Osteocyte (in vitro differentiated cells): ENCODE measurements at regions not wholly inside any gene's neighbourhood (a gene's known extent, or its start where the extent isn't known, plus 50 kb on each side); places are given as distances from the start of the nearest gene placed in this dataset.

Experiments
- DNase-seq: peaks from one replicate; pipeline ENCODE4 v3.0.0; 2021; ENCODE audit warnings: mixed read lengths; ENCODE audit not compliant: unreplicated experiment; ENCODE audit errors: extremely low spot score
- H3K27ac Mint-ChIP-seq: one replicate; pipeline ENCODE4 v1.8.0; 2021; ENCODE audit warnings: mild to moderate bottlenecking, mixed read lengths; ENCODE audit not compliant: unreplicated experiment
- H3K27me3 Mint-ChIP-seq: one replicate; pipeline ENCODE4 v1.8.0; 2021; ENCODE audit warnings: mixed read lengths; ENCODE audit not compliant: unreplicated experiment
- H3K36me3 Mint-ChIP-seq: one replicate; pipeline ENCODE4 v1.8.0; 2021; ENCODE audit warnings: mixed read lengths; ENCODE audit not compliant: unreplicated experiment
- H3K4me1 Mint-ChIP-seq: one replicate; pipeline ENCODE4 v1.8.0; 2021; ENCODE audit warnings: mixed read lengths; ENCODE audit not compliant: unreplicated experiment
- H3K4me3 Mint-ChIP-seq: one replicate; pipeline ENCODE4 v1.8.0; 2021; ENCODE audit warnings: mild to moderate bottlenecking, moderate library complexity, mixed read lengths; ENCODE audit not compliant: unreplicated experiment
- H3K9me3 Mint-ChIP-seq: one replicate; pipeline ENCODE4 v1.8.0; 2021; ENCODE audit warnings: mixed read lengths; ENCODE audit not compliant: unreplicated experiment
- CTCF ChIP-seq: fragments of 200-600 bp; sonication (generic); IDR thresholded peaks from 2 replicates; pipeline ENCODE4 v1.5.0; 2021; ENCODE audit warnings: antibody characterized with exemption, mild to moderate bottlenecking, moderate library complexity

- DNase-seq: no peak
- Mint-ChIP-seq H3K27ac (no peak overlapping the region), H3K36me3 (no peaks in the 10 kb centered on the region), H3K4me1 (peaks cover 4% of the 10 kb centered on the region), H3K4me3 (no peak overlapping the region), H3K9me3 (no peaks in the 10 kb centered on the region), H3K27me3 (no peaks in the 10 kb centered on the region)
- no peak for TF ChIP-seq CTCF
Measured at GRCh38 chr4:123871341-123871740, 474.7 kb downstream of the SPRY1 start.

- H3K9me3 Mint-ChIP-seq: peaks cover 12% of the 10 kb centered on the region
- TF ChIP-seq CTCF: no peak
- no peaks in the 10 kb centered on the region for H3K27me3 Mint-ChIP-seq
- peaks cover 21% of the 10 kb centered on the region for H3K4me1 Mint-ChIP-seq
- DNase-seq: no peak
- H3K36me3 Mint-ChIP-seq: no peaks in the 10 kb centered on the region
- H3K4me3 Mint-ChIP-seq: no peak overlapping the region
- H3K27ac Mint-ChIP-seq: no peak overlapping the region
Measured at GRCh38 chr4:123874063-123874462, 477.5 kb downstream of the SPRY1 start.

- Mint-ChIP-seq H3K4me3 (no peak overlapping the region), H3K4me1 (peaks cover 21% of the 10 kb centered on the region), H3K9me3 (peaks cover 13% of the 10 kb centered on the region), H3K27ac (no peak overlapping the region), H3K27me3 (no peaks in the 10 kb centered on the region), H3K36me3 (no peaks in the 10 kb centered on the region)
- DNase-seq: no peak
- TF ChIP-seq CTCF: no peak
Measured at GRCh38 chr4:123876143-123876542, 479.5 kb downstream of the SPRY1 start.

GRCh38 chr4:123876671-123877101 is 480.1 kb downstream of the SPRY1 start:
- DNase-seq: no peak
- no peak for TF ChIP-seq CTCF
- H3K27ac Mint-ChIP-seq: peak overlapping the region; percentile 23
- no peaks in the 10 kb centered on the region for H3K36me3 Mint-ChIP-seq
- no peaks in the 10 kb centered on the region for H3K27me3 Mint-ChIP-seq
- H3K4me1 Mint-ChIP-seq: peaks cover 21% of the 10 kb centered on the region
- peaks cover 13% of the 10 kb centered on the region for H3K9me3 Mint-ChIP-seq
- no peak overlapping the region for H3K4me3 Mint-ChIP-seq

- no peaks in the 10 kb centered on the region for H3K27me3 Mint-ChIP-seq
- peaks cover 21% of the 10 kb centered on the region for H3K4me1 Mint-ChIP-seq
- H3K9me3 Mint-ChIP-seq: peaks cover 13% of the 10 kb centered on the region
- H3K27ac Mint-ChIP-seq: no peak overlapping the region
- no peak for DNase-seq
- no peak overlapping the region for H3K4me3 Mint-ChIP-seq
- no peak for TF ChIP-seq CTCF
- no peaks in the 10 kb centered on the region for H3K36me3 Mint-ChIP-seq
Measured at GRCh38 chr4:123877551-123877950, 481.0 kb downstream of the SPRY1 start.
